ENCODE measurements at regions not wholly inside any gene's neighbourhood (a gene's known extent, or its start where the extent isn't known, plus 50 kb on each side); places are given as distances from the start of the nearest gene placed in this dataset.

- TF ChIP-seq CTCF (conservative IDR thresholded peaks at IDR 0.05; ENCODE audit: low read depth), result no peak
- no peak for DNase-seq (ENCODE audit: low spot score)
- CTCF ChIA-PET, result no interaction called here
- POLR2A ChIA-PET (ENCODE audit: low non-redundant PET), result no interaction called here
- H3K27ac ChIP-seq, result no peak overlapping the region
These were observed 89.6 kb downstream of the LEPR start for GRCh38 chr1:65509912-65510680.

GRCh38 chr1:65510961-65511360 is 90.5 kb downstream of the LEPR start:
- ChIA-PET CTCF (no interaction called here), POLR2A (ENCODE audit: low non-redundant PET) (no interaction called here)
- no peak overlapping the region for H3K27ac ChIP-seq
- DNase-seq (ENCODE audit: low spot score), result no peak
- TF ChIP-seq CTCF (conservative IDR thresholded peaks at IDR 0.05; ENCODE audit: low read depth), result no peak

GRCh38 chr1:65512383-65512782 is 91.9 kb downstream of the LEPR start:
- CTCF ChIA-PET, result no interaction called here
- DNase-seq (ENCODE audit: low spot score), result no peak

GRCh38 chr1:65512967-65513780 is 92.7 kb downstream of the LEPR start:
- no peak overlapping the region for H3K27ac ChIP-seq
- no peak for DNase-seq (ENCODE audit: low spot score)
- CTCF ChIA-PET, result no interaction called here
- POLR2A ChIA-PET (ENCODE audit: low non-redundant PET), result no interaction called here
- no peak for TF ChIP-seq CTCF (conservative IDR thresholded peaks at IDR 0.05; ENCODE audit: low read depth)

More at GRCh38 chr1:65512383-65512782, 91.9 kb downstream of the LEPR start:
- TF ChIP-seq CTCF (conservative IDR thresholded peaks at IDR 0.05; ENCODE audit: low read depth), result no peak
- POLR2A ChIA-PET (ENCODE audit: low non-redundant PET), result no interaction called here
- H3K27ac ChIP-seq, result no peak overlapping the region

GRCh38 chr1:65514041-65514440 is 93.6 kb downstream of the LEPR start:
- ChIA-PET CTCF (no interaction called here), POLR2A (ENCODE audit: low non-redundant PET) (no interaction called here)
- DNase-seq (ENCODE audit: low spot score), result no peak
- no peak overlapping the region for H3K27ac ChIP-seq
- no peak for TF ChIP-seq CTCF (conservative IDR thresholded peaks at IDR 0.05; ENCODE audit: low read depth)

- ChIA-PET POLR2A (ENCODE audit: low non-redundant PET) (no interaction called here), CTCF (no interaction called here)
- H3K27ac ChIP-seq, result no peak overlapping the region
- TF ChIP-seq CTCF (conservative IDR thresholded peaks at IDR 0.05; ENCODE audit: low read depth), result no peak
- DNase-seq (ENCODE audit: low spot score), result no peak
These were observed 104.4 kb downstream of the LEPR start for GRCh38 chr1:65524931-65525265.

All from RWPE1 (cell line).